22Rv1 (cell line): ENCODE measurements at regions not wholly inside any gene's neighbourhood (a gene's known extent, or its start where the extent isn't known, plus 50 kb on each side); places are given as distances from the start of the nearest gene placed in this dataset.

Experiments
- CTCF ChIP-seq: fragments of 450-650 bp; IDR thresholded peaks from 2 replicates; pipeline ENCODE4 v1.5.1; 2017; ENCODE audit warnings: mild to moderate bottlenecking
- ZFX ChIP-seq: fragments of 450-650 bp; IDR thresholded peaks from 2 replicates; pipeline ENCODE4 v1.6.1; 2017; ENCODE audit warnings: antibody characterized with exemption, borderline replicate concordance

- no peak for TF ChIP-seq CTCF
- no peak for TF ChIP-seq ZFX
Measured at GRCh38 chr16:85293458-85293857, 181.2 kb upstream of the CIBAR2 start.
